Lung (tissue), 11 donors: ENCODE measurements at regions not wholly inside any gene's neighbourhood (a gene's known extent, or its start where the extent isn't known, plus 50 kb on each side); places are given as distances from the start of the nearest gene placed in this dataset.

Experiments
- ATAC-seq: fragments of 200-7000 bp; cut with Tn5 transposase; one replicate; pipeline ENCODE4 v1.9.1; 2020; ENCODE audit warnings: moderate number of reproducible peaks; ENCODE audit not compliant: insufficient read depth, low FRiP score
- DNase-seq, 3 donors: peaks; one replicate each; pipeline ENCODE4 v3.0.0-alpha.2; 2013 to 2017
- H3K27ac ChIP-seq, 2 donors: one replicate each; pipeline ENCODE4 v1.5.1; 2013; ENCODE audit warnings: mild to moderate bottlenecking in 2 of 2, moderate library complexity in 2 of 2, control low read depth in 1 of 2, inconsistent platforms in 1 of 2, low read depth in 1 of 2, low read length in 1 of 2
- H3K27me3 ChIP-seq, 3 donors: one replicate each; pipeline ENCODE4 v1.5.1; 2013; ENCODE audit warnings: low read length in 2 of 3; ENCODE audit not compliant: control insufficient read depth in 3 of 3, insufficient read depth in 3 of 3
- H3K36me3 ChIP-seq, 4 donors: one replicate each; pipeline ENCODE4 v1.5.1; 2013; ENCODE audit warnings: low read length in 4 of 4, mild to moderate bottlenecking in 1 of 4, moderate library complexity in 1 of 4; ENCODE audit not compliant: control insufficient read depth in 4 of 4, insufficient read depth in 4 of 4
- H3K4me1 ChIP-seq, 5 donors: one replicate each; pipeline ENCODE4 v1.5.1; 2013; ENCODE audit warnings: low read length in 5 of 5, mild to moderate bottlenecking in 2 of 5, moderate library complexity in 1 of 5; ENCODE audit not compliant: control insufficient read depth in 5 of 5, insufficient read depth in 5 of 5
- H3K4me3 ChIP-seq: one replicate; pipeline ENCODE4 v1.5.1; 2013; ENCODE audit warnings: mild to moderate bottlenecking, control low read depth, moderate library complexity
- H3K9ac ChIP-seq, 2 donors: one replicate each; pipeline ENCODE4 v1.5.1; 2013; ENCODE audit warnings: low read length in 2 of 2, control low read depth in 1 of 2; ENCODE audit not compliant: insufficient read depth in 1 of 2
- H3K9me3 ChIP-seq, 4 donors: one replicate each; pipeline ENCODE4 v1.5.1; 2013; ENCODE audit warnings: low read length in 3 of 4, mild to moderate bottlenecking in 1 of 4, moderate library complexity in 1 of 4; ENCODE audit not compliant: control insufficient read depth in 4 of 4, insufficient read depth in 3 of 4
- CTCF ChIP-seq: IDR thresholded peaks from 2 replicates; pipeline ENCODE4 v1.5.1; 2012; ENCODE audit warnings: mild to moderate bottlenecking; ENCODE audit errors: control extremely low read depth, extremely low read depth
- WGBS, 2 donors: extraction: QIAGEN DNeasy Blood & Tissue Kit; methylation state at CpG; one replicate each; pipeline ENCODE4 v1.1.7; 2013; 5-methylcytosine and 5-hydroxymethylcytosine counted together
- donor health status: control.
- donor health status: control.
- donor health status: Bipolar disorder and iron deficiency.
- donor health status: healthy.
- donor health status: DM: yes; HTN: yes; CAD: no.

DNA sequence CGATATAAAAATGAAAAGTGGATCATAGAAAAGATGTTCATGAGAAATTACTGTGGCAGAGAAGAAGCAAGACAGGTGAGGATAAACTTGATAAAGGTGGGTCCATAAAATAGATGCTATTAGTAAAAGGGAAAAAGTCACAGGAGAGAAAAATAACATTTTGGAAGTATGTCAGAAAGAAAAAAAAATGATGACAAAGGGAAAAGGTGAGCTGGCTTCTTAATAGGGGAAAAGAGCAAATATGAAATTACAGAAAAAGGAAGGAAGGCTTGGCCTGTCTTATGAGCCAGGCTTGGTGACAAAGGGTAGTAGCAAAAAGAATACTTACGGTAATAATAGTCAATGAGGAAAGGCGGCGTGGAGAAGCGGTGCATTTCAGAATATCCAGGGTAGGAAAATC lies 386.1 kb downstream of the RWDD3 start:
- TF ChIP-seq CTCF: no peak
- WGBS, 2 donors: 85 to 95% methylated on average over 5 of the region's 5 CpGs

GRCh38 chr1:95622609-95623008 lies 388.6 kb downstream of the RWDD3 start:
- no peak for DNase-seq
- no peak for ATAC-seq
- H3K4me3 ChIP-seq: no peak overlapping the region
- no peak for TF ChIP-seq CTCF
- WGBS, 2 donors: 58 to 61% methylated on average over 5 of the region's 5 CpGs
- no peaks in the 10 kb centered on the region for H3K27me3 ChIP-seq
- no peaks in the 10 kb centered on the region for H3K36me3 ChIP-seq
- H3K27ac ChIP-seq: no peak overlapping the region
- peaks cover 0 to 1% (median 0%) of the 10 kb centered on the region in 4 donors for H3K9me3 ChIP-seq
- H3K4me1 ChIP-seq: no peaks in the 10 kb centered on the region
- H3K9ac ChIP-seq: no peak overlapping the region

More for the DNA sequence above, 386.1 kb downstream of the RWDD3 start:
- no peak for DNase-seq
- Histone ChIP-seq H3K9ac (no peak overlapping the region), H3K27ac (no peak overlapping the region), H3K9me3 (peaks cover 0 to 1% (median 0%) of the 10 kb centered on the region in 4 donors), H3K4me3 (no peak overlapping the region), H3K27me3 (no peaks in the 10 kb centered on the region), H3K36me3 (no peaks in the 10 kb centered on the region), H3K4me1 (no peaks in the 10 kb centered on the region)
- no peak for ATAC-seq

DNA sequence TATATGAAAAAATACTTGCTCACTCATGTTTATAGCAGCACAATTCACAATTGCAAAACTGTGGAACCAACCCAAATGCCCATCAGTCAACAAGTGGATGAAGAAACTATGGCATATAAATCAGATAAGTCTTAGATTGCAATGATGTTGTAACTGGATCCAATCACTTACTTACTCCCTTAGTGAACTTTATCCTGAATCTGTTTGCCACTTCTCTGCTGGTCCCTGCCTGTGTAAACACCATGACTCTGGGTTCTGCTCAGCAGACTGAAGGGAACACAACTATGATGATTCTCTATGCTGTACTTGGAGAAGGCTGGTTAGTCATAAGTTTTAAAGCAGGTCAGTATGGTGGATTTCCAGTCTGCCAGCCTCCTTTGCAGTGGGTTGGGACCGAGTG lies 391.2 kb downstream of the RWDD3 start:
- WGBS, 2 donors: 84 to 92% methylated on average over 1 of the region's 1 CpG
- H3K9ac ChIP-seq: no peak overlapping the region
- H3K4me1 ChIP-seq: peaks cover 0 to 1% (median 0%) of the 10 kb centered on the region in 5 donors
- peaks cover 0 to 1% (median 0%) of the 10 kb centered on the region in 4 donors for H3K9me3 ChIP-seq
- no peak overlapping the region for H3K4me3 ChIP-seq
- DNase-seq: no peak
- TF ChIP-seq CTCF: no peak
- no peaks in the 10 kb centered on the region for H3K36me3 ChIP-seq
- no peak for ATAC-seq
- H3K27ac ChIP-seq: no peak overlapping the region
- H3K27me3 ChIP-seq: no peaks in the 10 kb centered on the region

DNA sequence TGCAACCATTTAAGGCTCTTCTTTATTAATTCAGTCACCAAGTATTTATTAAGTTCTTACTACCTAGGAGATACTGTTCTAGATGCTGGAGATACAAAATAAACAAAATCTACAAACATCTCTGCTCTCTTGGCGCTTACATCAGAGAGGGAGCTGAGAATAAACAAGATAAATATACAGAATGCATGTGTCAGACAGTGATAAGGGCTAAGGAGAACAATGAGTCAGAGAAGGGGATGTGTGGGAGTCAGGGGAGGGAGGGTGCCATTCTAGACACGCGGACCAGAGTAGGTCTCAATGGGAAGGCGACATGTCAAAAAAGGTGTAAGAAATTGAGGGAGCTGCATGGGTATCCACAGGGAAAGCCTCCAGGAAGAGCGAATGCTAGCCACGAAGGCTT lies 393.2 kb downstream of the RWDD3 start:
- no peak overlapping the region for H3K4me3 ChIP-seq
- ATAC-seq: no peak
- no peaks in the 10 kb centered on the region for H3K36me3 ChIP-seq
- DNase-seq: no peak
- no peak overlapping the region for H3K9ac ChIP-seq
- H3K27ac ChIP-seq: no peak overlapping the region
- H3K27me3 ChIP-seq: no peaks in the 10 kb centered on the region
- no peak for TF ChIP-seq CTCF
- H3K4me1 ChIP-seq: peaks cover 0 to 1% (median 0%) of the 10 kb centered on the region in 5 donors
- 63 to 70% methylated on average over 6 of the region's 6 CpGs for WGBS, 2 donors
- no peaks in the 10 kb centered on the region for H3K9me3 ChIP-seq
